Gastrocnemius medialis (tissue), 4 donors: ENCODE measurements at regions not wholly inside any gene's neighbourhood (a gene's known extent, or its start where the extent isn't known, plus 50 kb on each side); places are given as distances from the start of the nearest gene placed in this dataset.

ENCODE experiments used
- ATAC-seq, 2 donors: fragments of 150-250 bp; one replicate each; pipeline ENCODE4 v1.9.1; 2016
- DNase-seq, 2 donors: peaks; one replicate each; pipeline ENCODE4 v3.0.0-alpha.2; 2019
- H3K27ac ChIP-seq, 4 donors: fragments of 200-600 bp; sonication (generic); 1 replicate in 1 of 4; 2 replicates in 3 of 4; pipeline ENCODE4 v1.5.1; 2016 to 2018; ENCODE audit warnings: mild to moderate bottlenecking in 2 of 4, moderate library complexity in 1 of 4
- H3K27me3 ChIP-seq, 3 donors: fragments of 200-600 bp; sonication (generic) in 2 of 3; 1 replicate in 1 of 3; 2 replicates in 2 of 3; pipeline versions ENCODE4 v1.5.1 to v1.6.0; 2016 to 2019; ENCODE audit warnings: mild to moderate bottlenecking in 1 of 3, moderate library complexity in 1 of 3
- H3K36me3 ChIP-seq, 2 donors: fragments of 200-600 bp; sonication (generic) in 1 of 2; one replicate each; pipeline ENCODE4 v1.5.1; 2017 to 2018
- H3K4me1 ChIP-seq, 2 donors: fragments of 200-600 bp; sonication (generic) in 1 of 2; one replicate each; pipeline ENCODE4 v1.5.1; 2016 to 2017; ENCODE audit warnings: mild to moderate bottlenecking in 2 of 2
- H3K4me3 ChIP-seq, 4 donors: fragments of 200-600 bp; sonication (generic) in 3 of 4; 1 replicate in 1 of 4; 2 replicates in 3 of 4; pipeline ENCODE4 v1.5.1; 2016 to 2019; ENCODE audit warnings: mild to moderate bottlenecking in 2 of 4
- H3K9me3 ChIP-seq, 3 donors: fragments of 200-600 bp; sonication (generic) in 2 of 3; 1 replicate in 1 of 3; 2 replicates in 2 of 3; pipeline ENCODE4 v1.5.1; 2016 to 2019
- CTCF ChIP-seq, 5 experiments: fragments of 450-650 bp in 3 of 5; fragments of 200-600 bp in 2 of 5; sonication (generic) in 2 of 5; IDR thresholded peaks in 4 of 5; conservative IDR thresholded peaks in 1 of 5; 1 replicate in 4 of 5; 2 replicates in 1 of 5; pipeline ENCODE4 v1.5.1; 2016 to 2019; ENCODE audit warnings: antibody characterized with exemption in 5 of 5, mild to moderate bottlenecking in 3 of 5, moderate library complexity in 3 of 5
- POLR2A ChIP-seq, 2 donors: fragments of 450-650 bp; IDR thresholded peaks; one replicate each; pipeline ENCODE4 v1.6.1; 2017; ENCODE audit warnings: antibody characterized with exemption in 2 of 2, mild to moderate bottlenecking in 2 of 2, moderate library complexity in 2 of 2
- in situ Hi-C, 4 donors: fragments of 200-750 bp; cut with MboI; loops; one replicate each; pipeline versions ENCODE4 v1.15.0 to v1.8.0; 2017; ENCODE audit warnings: low sequenced_read_pairs in 4 of 4
- intact Hi-C: fragments of 100-400 bp; cut with DNase I; formaldehyde crosslinking; loops from one replicate; pipeline ENCODE4 v1.15.1; 2023; ENCODE audit warnings: low total_unique reads

- DNase-seq = no peak
- no peak for ATAC-seq
- Histone ChIP-seq H3K9me3 (peaks cover 0 to 2% (median 0%) of the 10 kb centered on the region in 3 donors), H3K27ac (no peak overlapping the region), H3K4me3 (no peak overlapping the region), H3K27me3 (no peaks in the 10 kb centered on the region), H3K36me3 (no peaks in the 10 kb centered on the region), H3K4me1 (no peaks in the 10 kb centered on the region)
- no peak for TF ChIP-seq CTCF (IDR thresholded peaks at IDR 0.05 in 4 of 5, conservative IDR thresholded peaks at IDR 0.05 in 1 of 5)
- no peak for TF ChIP-seq POLR2A (IDR thresholded peaks at IDR 0.05)
- in situ Hi-C loops (no loop called here), intact Hi-C loops (no loop called here)
These were observed 252.7 kb upstream of the FAR2 start for GRCh38 chr12:28896421-28896820.

GRCh38 chr12:28898038-28898437, 251.0 kb upstream of the FAR2 start:
- in situ Hi-C loops = no loop called here
- no peaks in the 10 kb centered on the region for H3K4me1 ChIP-seq
- no peaks in the 10 kb centered on the region for H3K36me3 ChIP-seq
- intact Hi-C loops = no loop called here
- H3K27ac ChIP-seq = no peak overlapping the region
- DNase-seq (no peak), ATAC-seq (no peak)
- no peaks in the 10 kb centered on the region for H3K27me3 ChIP-seq
- TF ChIP-seq CTCF (IDR thresholded peaks at IDR 0.05 in 4 of 5, conservative IDR thresholded peaks at IDR 0.05 in 1 of 5) = no peak
- TF ChIP-seq POLR2A (IDR thresholded peaks at IDR 0.05) = no peak
- no peak overlapping the region for H3K4me3 ChIP-seq
- H3K9me3 ChIP-seq = peaks cover 0 to 3% (median 0%) of the 10 kb centered on the region in 3 donors

GRCh38 chr12:28899951-28900350, 249.1 kb upstream of the FAR2 start:
- ATAC-seq (no peak), DNase-seq (no peak)
- Histone ChIP-seq H3K4me3 (no peak overlapping the region), H3K36me3 (no peaks in the 10 kb centered on the region), H3K4me1 (no peaks in the 10 kb centered on the region), H3K27me3 (no peaks in the 10 kb centered on the region), H3K9me3 (peaks cover 0 to 3% (median 0%) of the 10 kb centered on the region in 3 donors), H3K27ac (no peak overlapping the region)
- intact Hi-C loops = no loop called here
- in situ Hi-C loops = no loop called here
- no peak for TF ChIP-seq CTCF (IDR thresholded peaks at IDR 0.05 in 4 of 5, conservative IDR thresholded peaks at IDR 0.05 in 1 of 5)
- TF ChIP-seq POLR2A (IDR thresholded peaks at IDR 0.05) = no peak

- DNase-seq = no peak
- no peaks in the 10 kb centered on the region for H3K4me1 ChIP-seq
- in situ Hi-C loops = no loop called here
- no peaks in the 10 kb centered on the region for H3K36me3 ChIP-seq
- no peak overlapping the region for H3K27ac ChIP-seq
- ATAC-seq = no peak
- no peak for TF ChIP-seq POLR2A (IDR thresholded peaks at IDR 0.05)
- no peak for TF ChIP-seq CTCF (IDR thresholded peaks at IDR 0.05 in 4 of 5, conservative IDR thresholded peaks at IDR 0.05 in 1 of 5)
- H3K4me3 ChIP-seq = no peak overlapping the region
- intact Hi-C loops = no loop called here
- peaks cover 0 to 3% (median 0%) of the 10 kb centered on the region in 3 donors for H3K9me3 ChIP-seq
- no peaks in the 10 kb centered on the region for H3K27me3 ChIP-seq
These were observed 243.7 kb upstream of the FAR2 start for GRCh38 chr12:28905220-28905955.

- H3K27ac ChIP-seq = no peak overlapping the region
- in situ Hi-C loops = no loop called here
- H3K27me3 ChIP-seq = no peaks in the 10 kb centered on the region
- no peak overlapping the region for H3K4me3 ChIP-seq
- H3K4me1 ChIP-seq = no peaks in the 10 kb centered on the region
- no peak for DNase-seq
- intact Hi-C loops = no loop called here
- peaks cover 0 to 2% (median 0%) of the 10 kb centered on the region in 3 donors for H3K9me3 ChIP-seq
- H3K36me3 ChIP-seq = no peaks in the 10 kb centered on the region
- TF ChIP-seq CTCF (IDR thresholded peaks at IDR 0.05 in 4 of 5, conservative IDR thresholded peaks at IDR 0.05 in 1 of 5) = no peak
- TF ChIP-seq POLR2A (IDR thresholded peaks at IDR 0.05) = no peak
- ATAC-seq = no peak
These were observed 240.4 kb upstream of the FAR2 start for GRCh38 chr12:28908646-28909045.
